OCI-LY1 (cell line): ENCODE measurements at regions not wholly inside any gene's neighbourhood (a gene's known extent, or its start where the extent isn't known, plus 50 kb on each side); places are given as distances from the start of the nearest gene placed in this dataset.
A peak's percentile ranks its signal among the peaks of the same experiment; 100 is the strongest.

ENCODE experiments used
- H2AFZ ChIP-seq: fragments of 200-600 bp; sonication (generic), shearing (Covaris generic); 2 replicates; pipeline ENCODE4 v1.6.0; 2014; ENCODE audit warnings: antibody characterized with exemption, mild to moderate bottlenecking, low read length
- H3F3A ChIP-seq: fragments of 200-600 bp; sonication (generic), shearing (Covaris generic); 2 replicates; pipeline ENCODE4 v1.6.0; 2014; ENCODE audit warnings: mild to moderate bottlenecking, antibody characterized with exemption, low read length, moderate library complexity; ENCODE audit not compliant: insufficient read depth
- H3K27ac ChIP-seq: fragments of 200-600 bp; sonication (generic); 2 replicates; pipeline ENCODE4 v1.5.1; 2014; ENCODE audit warnings: low read length, mixed run types, mild to moderate bottlenecking, low read depth; ENCODE audit not compliant: poor library complexity, severe bottlenecking
- H3K27me3 ChIP-seq: fragments of 200-600 bp; sonication (generic); 2 replicates; pipeline ENCODE4 v1.6.0; 2014; ENCODE audit warnings: antibody characterized with exemption, mild to moderate bottlenecking, low read length, moderate library complexity; ENCODE audit not compliant: insufficient read depth
- H3K36me3 ChIP-seq: fragments of 200-600 bp; sonication (generic); 2 replicates; pipeline ENCODE4 v1.6.1; 2014; ENCODE audit warnings: mild to moderate bottlenecking, antibody characterized with exemption, low read length, moderate library complexity, mixed read lengths; ENCODE audit not compliant: insufficient read depth
- H3K4me1 ChIP-seq: fragments of 200-600 bp; sonication (generic); 2 replicates; pipeline ENCODE4 v1.5.1; 2014; ENCODE audit warnings: mild to moderate bottlenecking, low read length, moderate library complexity; ENCODE audit not compliant: insufficient read depth, severe bottlenecking
- H3K4me2 ChIP-seq: fragments of 200-600 bp; sonication (generic), shearing (Covaris generic); 2 replicates; pipeline ENCODE4 v1.6.1; 2014; ENCODE audit warnings: low read length
- H3K4me3 ChIP-seq: fragments of 200-600 bp; sonication (generic); 2 replicates; pipeline ENCODE4 v1.5.1; 2014; ENCODE audit warnings: low read length, low read depth, mild to moderate bottlenecking, mixed read lengths; ENCODE audit not compliant: poor library complexity, severe bottlenecking
- H3K79me2 ChIP-seq: fragments of 200-600 bp; shearing (Covaris generic); 2 replicates; pipeline ENCODE4 v1.6.1; 2016; ENCODE audit warnings: mixed run types, low read length, mixed read lengths; ENCODE audit not compliant: insufficient read depth
- H3K9ac ChIP-seq: fragments of 200-600 bp; sonication (generic), shearing (Covaris generic); 2 replicates; pipeline ENCODE4 v1.6.1; 2014; ENCODE audit warnings: mild to moderate bottlenecking, low read length, mixed read lengths
- H3K9me2 ChIP-seq: fragments of 200-600 bp; sonication (generic), shearing (Covaris generic); 2 replicates; pipeline ENCODE4 v1.6.1; 2014; ENCODE audit warnings: low read depth, mild to moderate bottlenecking, low read length, mixed read lengths
- H3K9me3 ChIP-seq: fragments of 200-600 bp; shearing (Covaris generic); 2 replicates; pipeline ENCODE4 v1.6.1; 2014; ENCODE audit warnings: low read length, mixed read lengths
- H4K20me1 ChIP-seq: fragments of 200-600 bp; sonication (generic), shearing (Covaris generic); 2 replicates; pipeline ENCODE4 v1.6.0; 2016; ENCODE audit warnings: mild to moderate bottlenecking, low read length; ENCODE audit not compliant: insufficient read depth
- CTCF ChIP-seq: fragments of 200-600 bp; sonication (generic), shearing (Covaris generic); IDR thresholded peaks from 2 replicates; pipeline ENCODE4 v1.5.1; 2017; ENCODE audit warnings: mild to moderate bottlenecking, antibody characterized with exemption, low read length, moderate library complexity, mixed read lengths
- EZH2 ChIP-seq: fragments of 200-600 bp; sonication (generic), shearing (Covaris generic); IDR thresholded peaks from 2 replicates; pipeline ENCODE4 v1.8.0; 2017; ENCODE audit warnings: borderline replicate concordance, mixed run types, mild to moderate bottlenecking, antibody characterized with exemption, low read length, moderate library complexity, mixed read lengths

GRCh38 chr5:149435660-149436059 lies 56.6 kb upstream of the IL17B start:
- H3K27me3 ChIP-seq = peaks cover 8% of the 10 kb centered on the region
- TF ChIP-seq EZH2 = no peak
- no peak for TF ChIP-seq CTCF
- no peaks in the 10 kb centered on the region for H3F3A ChIP-seq
- H3K36me3 ChIP-seq = no peaks in the 10 kb centered on the region; the same call in 1 of the 2 replicates
- no peaks in the 10 kb centered on the region for H3K79me2 ChIP-seq
- H3K4me2 ChIP-seq = no peak overlapping the region
- no peaks in the 10 kb centered on the region for H3K4me1 ChIP-seq
- no peaks in the 10 kb centered on the region for H4K20me1 ChIP-seq
- H2AFZ ChIP-seq = no peak overlapping the region
- no peak overlapping the region for H3K9ac ChIP-seq
- no peak overlapping the region for H3K27ac ChIP-seq
- H3K4me3 ChIP-seq = no peak overlapping the region
- H3K9me2 ChIP-seq = no peaks in the 10 kb centered on the region
- peaks cover 3% of the 10 kb centered on the region; the same call in 1 of the 2 replicates for H3K9me3 ChIP-seq

- Histone ChIP-seq H3K27ac (no peak overlapping the region), H3F3A (no peaks in the 10 kb centered on the region), H3K4me1 (no peaks in the 10 kb centered on the region), H3K79me2 (no peaks in the 10 kb centered on the region), H3K4me3 (no peak overlapping the region), H3K27me3 (peaks cover 8% of the 10 kb centered on the region), H3K36me3 (no peaks in the 10 kb centered on the region; the same call in 1 of the 2 replicates), H4K20me1 (no peaks in the 10 kb centered on the region), H2AFZ (no peak overlapping the region), H3K9ac (no peak overlapping the region), H3K4me2 (no peak overlapping the region), H3K9me3 (peaks cover 3% of the 10 kb centered on the region; the same call in 1 of the 2 replicates), H3K9me2 (no peaks in the 10 kb centered on the region)
- TF ChIP-seq CTCF = no peak
- no peak for TF ChIP-seq EZH2
Measured at GRCh38 chr5:149435015-149435376, 55.9 kb upstream of the IL17B start.

- Histone ChIP-seq H4K20me1 (no peaks in the 10 kb centered on the region), H3F3A (no peaks in the 10 kb centered on the region), H3K27ac (no peak overlapping the region), H3K4me3 (no peak overlapping the region), H3K79me2 (no peaks in the 10 kb centered on the region), H3K27me3 (peaks cover 8% of the 10 kb centered on the region), H3K4me2 (no peak overlapping the region), H3K4me1 (no peaks in the 10 kb centered on the region), H3K36me3 (no peaks in the 10 kb centered on the region; the same call in 1 of the 2 replicates), H3K9ac (no peak overlapping the region), H3K9me3 (peaks cover 3% of the 10 kb centered on the region; the same call in 1 of the 2 replicates), H3K9me2 (no peaks in the 10 kb centered on the region), H2AFZ (no peak overlapping the region)
- TF ChIP-seq EZH2 (no peak), CTCF (peak; percentile 82)
Measured at GRCh38 chr5:149434162-149435014, 55.3 kb upstream of the IL17B start.
